HepG2 (cell line): ENCODE measurements at regions not wholly inside any gene's neighbourhood (a gene's known extent, or its start where the extent isn't known, plus 50 kb on each side); places are given as distances from the start of the nearest gene placed in this dataset.

ENCODE experiments used
- ASH2L ChIP-seq: fragments of 300-600, 200-600 bp; sonication (generic); IDR thresholded peaks from 2 replicates; pipeline ENCODE4 v1.7.0; 2017; ENCODE audit warnings: low read depth, mild to moderate bottlenecking, moderate library complexity, mixed read lengths, low read length; ENCODE audit not compliant: insufficient read length
- ATF7-NPFF ChIP-seq: sonication (generic); formaldehyde crosslinking; IDR thresholded peaks from 2 replicates; pipeline ENCODE4 v1.8.1; 2023; ENCODE audit warnings: mild to moderate bottlenecking, low read depth, missing genetic modification reagents, moderate library complexity
- BORCS8-MEF2B ChIP-seq: sonication (generic); formaldehyde crosslinking; IDR thresholded peaks from 2 replicates; pipeline ENCODE4 v1.8.0; 2022; ENCODE audit warnings: mild to moderate bottlenecking, missing genetic modification reagents
- CEBPB ChIP-seq: IDR thresholded peaks from 2 replicates; pipeline ENCODE4 v1.6.1; 2011; ENCODE audit warnings: low read depth, low read length, improper control_type of control experiment, borderline replicate concordance
- CREB3 ChIP-seq: sonication (generic); formaldehyde crosslinking; IDR thresholded peaks from 2 replicates; pipeline ENCODE4 v1.5.0; 2020; ENCODE audit warnings: missing genetic modification reagents
- DMAP1 ChIP-seq: IDR thresholded peaks from 2 replicates; pipeline ENCODE4 v1.6.1; 2016
- FOXJ3 ChIP-seq: sonication (generic); formaldehyde crosslinking; IDR thresholded peaks from 2 replicates; pipeline ENCODE4 v1.4.0; 2020; ENCODE audit warnings: missing genetic modification reagents, mild to moderate bottlenecking, borderline replicate concordance
- KLF12 ChIP-seq: sonication (generic); formaldehyde crosslinking; IDR thresholded peaks from 2 replicates; pipeline ENCODE4 v1.4.0; 2020; ENCODE audit warnings: missing genetic modification reagents, borderline replicate concordance
- PHF8 ChIP-seq: sonication (generic); formaldehyde crosslinking; IDR thresholded peaks from 2 replicates; pipeline ENCODE4 v1.5.0; 2020; ENCODE audit warnings: missing genetic modification reagents
- PRDM15 ChIP-seq: sonication (generic); formaldehyde crosslinking; IDR thresholded peaks from 2 replicates; pipeline ENCODE4 v1.4.0; 2020; ENCODE audit warnings: missing genetic modification reagents
- SALL2 ChIP-seq: sonication (generic); formaldehyde crosslinking; IDR thresholded peaks from 2 replicates; pipeline ENCODE4 v1.8.1; 2023; ENCODE audit warnings: mild to moderate bottlenecking, missing genetic modification reagents, inconsistent platforms
- YEATS2 ChIP-seq: sonication (generic); formaldehyde crosslinking; IDR thresholded peaks from 2 replicates; pipeline ENCODE4 v1.4.0; 2020; ENCODE audit warnings: missing genetic modification reagents, borderline replicate concordance
- ZBTB10 ChIP-seq: sonication (generic); formaldehyde crosslinking; IDR thresholded peaks from 2 replicates; pipeline ENCODE4 v1.4.0; 2020; ENCODE audit warnings: missing genetic modification reagents, borderline replicate concordance
- ZBTB44 ChIP-seq: sonication (generic); formaldehyde crosslinking; IDR thresholded peaks from 2 replicates; pipeline ENCODE4 v1.4.0; 2020; ENCODE audit warnings: missing genetic modification reagents
- ZMYM3 ChIP-seq: sonication (generic); formaldehyde crosslinking; IDR thresholded peaks from 2 replicates; pipeline ENCODE4 v1.5.1; 2020; ENCODE audit warnings: mild to moderate bottlenecking, missing genetic modification reagents
- ZNF143 ChIP-seq: sonication (generic); formaldehyde crosslinking; IDR thresholded peaks from 2 replicates; pipeline ENCODE4 v1.4.0; 2020; ENCODE audit warnings: missing genetic modification reagents
- ZNF441 ChIP-seq: sonication (generic); formaldehyde crosslinking; IDR thresholded peaks from 2 replicates; pipeline ENCODE4 v1.7.0; 2021; ENCODE audit warnings: missing genetic modification reagents, borderline replicate concordance
- ZNF747 ChIP-seq: sonication (generic); formaldehyde crosslinking; IDR thresholded peaks from 2 replicates; pipeline ENCODE4 v1.8.1; 2023; ENCODE audit warnings: missing genetic modification reagents, mild to moderate bottlenecking, borderline replicate concordance
- ZNF761 ChIP-seq: sonication (generic); formaldehyde crosslinking; conservative IDR thresholded peaks from 2 replicates; pipeline ENCODE4 v1.4.0; 2020; ENCODE audit warnings: mild to moderate bottlenecking, missing genetic modification reagents

GRCh38 chr20:29079769-29080690 lies 2177.4 kb upstream of the DEFB115 start (continued):
- no peak for TF ChIP-seq ZBTB44 (CRISPR knock-in tag)
- TF ChIP-seq ASH2L = peak; percentile 44
- TF ChIP-seq PHF8 (CRISPR knock-in tag) = peak; percentile 69
- TF ChIP-seq DMAP1 (CRISPR knock-in tag) = peak; percentile 65; the same call in 1 of the 2 replicates
- peak; percentile 71; the same call in 1 of the 2 replicates for TF ChIP-seq YEATS2
- TF ChIP-seq ZMYM3 = peak; percentile 34; the same call in 1 of the 2 replicates
- TF ChIP-seq ZNF747 (CRISPR knock-in tag) = no peak
- TF ChIP-seq CREB3 = 0 out of 2 replicates have a peak, but pooled peaks have one; percentile 60
- no peak for TF ChIP-seq CEBPB
- TF ChIP-seq ATF7-NPFF = peak; percentile 72; the same call in 1 of the 2 replicates
- TF ChIP-seq KLF12 = peak; percentile 54; the same call in 1 of the 2 replicates
- TF ChIP-seq ZNF441 (CRISPR knock-in tag) = peak; percentile 17; the same call in 1 of the 2 replicates
- TF ChIP-seq BORCS8-MEF2B = 0 out of 2 replicates have a peak, but pooled peaks have one; percentile 11
- peak; percentile 42; the same call in 1 of the 2 replicates for TF ChIP-seq ZNF143
- TF ChIP-seq PRDM15 (CRISPR knock-in tag) = 0 out of 2 replicates have a peak, but pooled peaks have one; percentile 30
- TF ChIP-seq SALL2 = peak; percentile 63; the same call in 1 of the 2 replicates
- TF ChIP-seq ZNF761 = 0 out of 2 replicates have a peak, but pooled peaks have one; percentile 23
- peak; percentile 43; the same call in 1 of the 2 replicates for TF ChIP-seq FOXJ3 (CRISPR knock-in tag)
- TF ChIP-seq ZBTB10 = 0 out of 2 replicates have a peak, but pooled peaks have one; percentile 27
